Ovary (tissue), 7 donors: ENCODE measurements at regions not wholly inside any gene's neighbourhood (a gene's known extent, or its start where the extent isn't known, plus 50 kb on each side); places are given as distances from the start of the nearest gene placed in this dataset.

ENCODE experiments used
- DNase-seq, 5 donors: peaks; one replicate each; pipeline ENCODE4 v3.0.0-alpha.2; 2019 to 2020
- H3K27ac ChIP-seq, 2 donors: fragments of 200-600 bp; one replicate each; pipeline versions ENCODE4 v1.5.1 to v1.8.0; 2019 to 2022
- H3K27me3 ChIP-seq: fragments of 200-600 bp; one replicate; pipeline ENCODE4 v1.8.0; 2022
- H3K36me3 ChIP-seq: fragments of 200-600 bp; sonication (generic); one replicate; pipeline ENCODE4 v1.5.1; 2019
- H3K4me1 ChIP-seq: one replicate; pipeline ENCODE4 v1.8.1; 2013; ENCODE audit warnings: mild to moderate bottlenecking, moderate library complexity; ENCODE audit not compliant: insufficient read depth
- H3K4me3 ChIP-seq: fragments of 200-600 bp; sonication (generic); one replicate; pipeline ENCODE4 v1.5.1; 2017
- H3K9me3 ChIP-seq, 2 donors: fragments of 200-600 bp in 1 of 2; sonication (generic) in 1 of 2; one replicate each; pipeline versions ENCODE4 v1.5.1 to v1.8.1; 2013 to 2019; ENCODE audit warnings: mild to moderate bottlenecking in 1 of 2, moderate library complexity in 1 of 2
- EP300 ChIP-seq: sonication (generic); formaldehyde crosslinking; IDR thresholded peaks from one replicate; pipeline ENCODE4 v1.6.1; 2017; ENCODE audit warnings: antibody characterized with exemption
- POLR2A ChIP-seq: fragments of 450-650 bp; IDR thresholded peaks from one replicate; pipeline ENCODE4 v1.6.1; 2017; ENCODE audit warnings: antibody characterized with exemption, mild to moderate bottlenecking, moderate library complexity
- WGBS, 3 donors: extraction: QIAGEN DNeasy Blood & Tissue Kit in 1 of 3; methylation state at CpG; one replicate each; pipeline versions ENCODE4 v1.1.5 to v1.1.7; 2013 to 2017; 5-methylcytosine and 5-hydroxymethylcytosine counted together
- intact Hi-C, 4 donors: fragments of 100-400 bp; cut with DNase I; formaldehyde crosslinking; loops; one replicate each; pipeline versions ENCODE4 v1.11.0 to v1.15.1; 2022 to 2023
- TF ChIP-seq, protein P1 (sequence below), 3 donors: fragments of 450-650 bp in 2 of 3; fragments of 200-600 bp in 1 of 3; IDR thresholded peaks; one replicate each; pipeline versions ENCODE4 v1.5.1 to v1.8.0; 2016 to 2022; ENCODE audit warnings: antibody characterized with exemption in 3 of 3, mild to moderate bottlenecking in 1 of 3
- donor health status: DM: no; HTN: no; CAD: no; lungs with moderate emphysema.
- donor health status: DM: no; HTN: no; CAD: no.
- donor health status: Bipolar disorder and iron deficiency.
- donor health status: DM: no; HTN: no; CAD: no.
- donor health status: DM: yes; HTN: yes; CAD: no.

DNA sequence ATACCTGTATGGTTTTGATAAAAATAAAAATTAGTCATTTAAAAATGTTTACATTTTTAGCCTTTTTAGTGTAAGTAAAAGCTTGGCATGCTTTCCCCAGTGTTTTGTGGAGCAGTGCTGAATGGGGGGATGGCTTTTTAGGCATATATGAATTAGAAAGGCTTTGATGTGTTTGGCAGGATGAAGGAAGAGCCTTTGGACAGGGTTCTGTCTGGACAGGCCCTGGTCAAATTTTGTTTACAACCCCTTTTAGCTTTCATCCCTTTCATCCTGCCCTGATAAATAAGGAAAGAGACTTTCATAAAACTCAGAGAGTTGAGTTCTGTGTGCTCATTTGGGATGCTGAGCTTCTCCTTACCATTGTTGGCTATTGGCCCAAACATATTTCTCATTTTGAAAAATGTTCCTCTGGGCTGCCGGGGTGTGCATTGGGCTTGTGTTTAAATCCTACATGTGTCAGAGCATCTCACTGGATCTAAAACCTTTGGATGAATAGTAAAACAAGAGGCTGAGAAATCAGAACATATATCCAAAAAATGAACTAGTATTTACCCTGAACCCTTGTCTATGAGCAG, 68.1 kb upstream of the PHYHIPL start:
- Histone ChIP-seq H3K9me3 (no peaks in the 10 kb centered on the region), H3K4me1 (no peaks in the 10 kb centered on the region), H3K27me3 (no peaks in the 10 kb centered on the region), H3K36me3 (no peaks in the 10 kb centered on the region), H3K4me3 (no peak overlapping the region), H3K27ac (no peak overlapping the region)
- intact Hi-C loops: no loop called here
- 35 to 61% (median 56%) methylated on average over 1 of the region's 1 CpG for WGBS, 3 donors
- no peak for DNase-seq
- no peak for TF ChIP-seq POLR2A
- TF ChIP-seq EP300: no peak
- TF ChIP-seq, protein P1, sequence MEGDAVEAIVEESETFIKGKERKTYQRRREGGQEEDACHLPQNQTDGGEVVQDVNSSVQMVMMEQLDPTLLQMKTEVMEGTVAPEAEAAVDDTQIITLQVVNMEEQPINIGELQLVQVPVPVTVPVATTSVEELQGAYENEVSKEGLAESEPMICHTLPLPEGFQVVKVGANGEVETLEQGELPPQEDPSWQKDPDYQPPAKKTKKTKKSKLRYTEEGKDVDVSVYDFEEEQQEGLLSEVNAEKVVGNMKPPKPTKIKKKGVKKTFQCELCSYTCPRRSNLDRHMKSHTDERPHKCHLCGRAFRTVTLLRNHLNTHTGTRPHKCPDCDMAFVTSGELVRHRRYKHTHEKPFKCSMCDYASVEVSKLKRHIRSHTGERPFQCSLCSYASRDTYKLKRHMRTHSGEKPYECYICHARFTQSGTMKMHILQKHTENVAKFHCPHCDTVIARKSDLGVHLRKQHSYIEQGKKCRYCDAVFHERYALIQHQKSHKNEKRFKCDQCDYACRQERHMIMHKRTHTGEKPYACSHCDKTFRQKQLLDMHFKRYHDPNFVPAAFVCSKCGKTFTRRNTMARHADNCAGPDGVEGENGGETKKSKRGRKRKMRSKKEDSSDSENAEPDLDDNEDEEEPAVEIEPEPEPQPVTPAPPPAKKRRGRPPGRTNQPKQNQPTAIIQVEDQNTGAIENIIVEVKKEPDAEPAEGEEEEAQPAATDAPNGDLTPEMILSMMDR (IDR thresholded peaks at IDR 0.05): no peak

GRCh38 chr10:59108886-59109288, 67.6 kb upstream of the PHYHIPL start:
- H3K9me3 ChIP-seq: no peaks in the 10 kb centered on the region
- WGBS, 3 donors: 25 to 74% (median 35%) methylated on average over 1 of the region's 1 CpG
- H3K27ac ChIP-seq: no peak overlapping the region
- no peak for DNase-seq
- no peaks in the 10 kb centered on the region for H3K4me1 ChIP-seq
- TF ChIP-seq, protein P1 (IDR thresholded peaks at IDR 0.05): no peak
- no peak for TF ChIP-seq EP300
- no peak for TF ChIP-seq POLR2A
- H3K36me3 ChIP-seq: no peaks in the 10 kb centered on the region
- intact Hi-C loops: no loop called here
- no peak overlapping the region for H3K4me3 ChIP-seq
- no peaks in the 10 kb centered on the region for H3K27me3 ChIP-seq

GRCh38 chr10:59109826-59110225, 66.6 kb upstream of the PHYHIPL start:
- Histone ChIP-seq H3K4me1 (no peaks in the 10 kb centered on the region), H3K36me3 (no peaks in the 10 kb centered on the region), H3K9me3 (no peaks in the 10 kb centered on the region), H3K27ac (no peak overlapping the region), H3K27me3 (no peaks in the 10 kb centered on the region), H3K4me3 (no peak overlapping the region)
- intact Hi-C loops: no loop called here
- DNase-seq: no peak
- WGBS, 3 donors: 75 to 82% (median 78%) methylated on average over 2 of the region's 2 CpGs
- TF ChIP-seq, protein P1 (IDR thresholded peaks at IDR 0.05): no peak

DNA sequence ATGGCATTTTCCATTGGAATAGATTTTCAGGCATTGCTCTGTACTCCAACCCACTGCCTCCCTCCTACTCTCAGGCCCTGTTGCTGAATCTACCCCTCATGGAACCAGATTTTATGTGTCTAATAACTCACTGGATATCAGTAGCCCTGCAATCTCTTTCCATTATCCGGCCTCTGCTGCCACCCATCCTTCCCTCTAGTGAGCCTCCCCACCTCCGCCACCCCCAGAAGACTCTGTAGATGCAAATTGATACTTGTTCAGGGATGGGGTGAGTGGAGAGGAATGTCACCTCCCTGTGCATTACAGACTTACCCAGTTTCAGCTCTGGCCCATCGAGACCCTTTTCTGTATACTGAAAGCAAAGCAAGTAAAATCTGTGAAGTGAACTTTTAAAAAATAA, 52.3 kb upstream of the PHYHIPL start:
- Histone ChIP-seq H3K4me3 (no peak overlapping the region), H3K27me3 (no peaks in the 10 kb centered on the region), H3K9me3 (no peaks in the 10 kb centered on the region), H3K4me1 (peaks cover 2% of the 10 kb centered on the region), H3K36me3 (no peaks in the 10 kb centered on the region), H3K27ac (no peak overlapping the region)
- no peak for DNase-seq
- TF ChIP-seq EP300: no peak
- TF ChIP-seq, protein P1 (IDR thresholded peaks at IDR 0.05): no peak
- TF ChIP-seq POLR2A: no peak
- intact Hi-C loops: loop anchor here in 1 of 4 donors (5.0 kb wide), 1 partner anchor 727 kb away; no protein-coding TSS in a partner anchor
- WGBS, 3 donors: 89 to 98% (median 98%) methylated on average over 3 of the region's 3 CpGs
